ENCODE measurements at regions not wholly inside any gene's neighbourhood (a gene's known extent, or its start where the extent isn't known, plus 50 kb on each side); places are given as distances from the start of the nearest gene placed in this dataset.

DNA sequence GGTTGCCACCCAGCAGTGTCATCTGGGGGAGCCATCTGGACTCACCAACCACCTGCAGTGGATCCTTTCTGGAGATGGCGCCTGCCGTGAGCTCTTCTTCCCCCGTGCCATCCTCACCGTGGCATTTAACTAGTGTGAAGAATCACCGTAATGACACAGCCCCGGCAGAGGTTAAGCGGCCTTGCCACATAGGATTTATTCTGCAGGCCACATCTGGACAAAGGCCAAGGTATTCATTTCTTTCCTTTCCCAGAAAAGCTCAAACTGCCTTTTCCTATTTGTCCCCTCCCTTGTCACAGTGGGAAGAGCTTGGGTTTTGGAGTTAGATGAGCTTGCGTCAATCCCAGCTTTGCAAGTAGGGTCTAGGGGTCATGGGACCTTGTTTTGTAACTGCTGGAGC, 88.4 kb downstream of the PXDC1 start:
- Histone ChIP-seq H3K9me3 (ENCODE audit: control insufficient read depth in 1 of 2, insufficient read depth in 1 of 2, low read length in 2 of 2) (no peaks in the 10 kb centered on the region), H3K27ac (ENCODE audit: low read depth in 1 of 2, low read length in 2 of 2) (no peak overlapping the region), H3K4me3 (ENCODE audit: low read length) (no peak overlapping the region), H3K27me3 (ENCODE audit: control insufficient read depth in 1 of 2, insufficient read depth in 2 of 2, low read length in 2 of 2) (no peaks in the 10 kb centered on the region), H3K4me1 (ENCODE audit: insufficient read depth, low read length) (no peaks in the 10 kb centered on the region), H3K36me3 (ENCODE audit: insufficient read depth, low read length) (no peaks in the 10 kb centered on the region)
- Mint-ChIP-seq H3K4me1 (ENCODE audit: low read depth) (no peaks in the 10 kb centered on the region), H3K36me3 (ENCODE audit: low read depth) (no peaks in the 10 kb centered on the region), H3K27ac (no peak overlapping the region), H3K4me3 (no peak overlapping the region), H3K9me3 (peaks cover 2% of the 10 kb centered on the region), H3K27me3 (peaks cover 15% of the 10 kb centered on the region)
- TF ChIP-seq, protein P1, sequence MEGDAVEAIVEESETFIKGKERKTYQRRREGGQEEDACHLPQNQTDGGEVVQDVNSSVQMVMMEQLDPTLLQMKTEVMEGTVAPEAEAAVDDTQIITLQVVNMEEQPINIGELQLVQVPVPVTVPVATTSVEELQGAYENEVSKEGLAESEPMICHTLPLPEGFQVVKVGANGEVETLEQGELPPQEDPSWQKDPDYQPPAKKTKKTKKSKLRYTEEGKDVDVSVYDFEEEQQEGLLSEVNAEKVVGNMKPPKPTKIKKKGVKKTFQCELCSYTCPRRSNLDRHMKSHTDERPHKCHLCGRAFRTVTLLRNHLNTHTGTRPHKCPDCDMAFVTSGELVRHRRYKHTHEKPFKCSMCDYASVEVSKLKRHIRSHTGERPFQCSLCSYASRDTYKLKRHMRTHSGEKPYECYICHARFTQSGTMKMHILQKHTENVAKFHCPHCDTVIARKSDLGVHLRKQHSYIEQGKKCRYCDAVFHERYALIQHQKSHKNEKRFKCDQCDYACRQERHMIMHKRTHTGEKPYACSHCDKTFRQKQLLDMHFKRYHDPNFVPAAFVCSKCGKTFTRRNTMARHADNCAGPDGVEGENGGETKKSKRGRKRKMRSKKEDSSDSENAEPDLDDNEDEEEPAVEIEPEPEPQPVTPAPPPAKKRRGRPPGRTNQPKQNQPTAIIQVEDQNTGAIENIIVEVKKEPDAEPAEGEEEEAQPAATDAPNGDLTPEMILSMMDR (IDR thresholded peaks at IDR 0.05), result no peak
- CTCF ChIA-PET, result no interaction called here
- DNase-seq (no peak), ATAC-seq (ENCODE audit: poor library complexity) (no peak)
- POLR2A ChIA-PET, result no interaction called here
- intact Hi-C loops (cut with DNase I, micrococcal nuclease), result no loop called here

DNA sequence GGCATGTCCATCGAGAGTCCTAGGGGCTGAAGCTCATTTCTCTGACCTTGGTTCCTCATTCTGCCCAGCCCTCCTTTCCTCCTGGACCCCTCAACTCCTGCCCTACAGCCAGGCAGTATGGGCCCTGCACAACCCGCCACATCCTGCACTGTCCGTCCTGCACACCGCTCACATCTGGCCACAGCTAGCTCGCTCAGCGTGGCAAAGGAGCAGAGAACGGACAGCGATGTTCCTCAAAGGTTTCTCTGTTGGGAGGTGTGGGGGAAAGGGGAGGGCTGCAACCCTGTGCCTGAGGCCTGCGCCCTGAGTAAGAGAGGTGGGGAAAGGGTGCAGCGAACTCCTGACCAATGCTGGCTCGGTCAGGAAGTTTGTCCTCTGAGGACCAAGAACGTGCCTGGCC, 90.1 kb downstream of the PXDC1 start:
- Mint-ChIP-seq H3K4me3 (no peak overlapping the region), H3K4me1 (ENCODE audit: low read depth) (no peaks in the 10 kb centered on the region), H3K9me3 (no peaks in the 10 kb centered on the region), H3K36me3 (ENCODE audit: low read depth) (no peaks in the 10 kb centered on the region), H3K27ac (no peak overlapping the region), H3K27me3 (peaks cover 21% of the 10 kb centered on the region)
- intact Hi-C loops (cut with DNase I, micrococcal nuclease), result no loop called here
- DNase-seq (no peak), ATAC-seq (ENCODE audit: poor library complexity) (no peak)
- ChIA-PET POLR2A (no interaction called here), CTCF (no interaction called here)
- Histone ChIP-seq H3K4me1 (ENCODE audit: insufficient read depth, low read length) (no peaks in the 10 kb centered on the region), H3K36me3 (ENCODE audit: insufficient read depth, low read length) (no peaks in the 10 kb centered on the region), H3K4me3 (ENCODE audit: low read length) (no peak overlapping the region), H3K9me3 (ENCODE audit: control insufficient read depth in 1 of 2, insufficient read depth in 1 of 2, low read length in 2 of 2) (no peaks in the 10 kb centered on the region), H3K27ac (ENCODE audit: low read depth in 1 of 2, low read length in 2 of 2) (no peak overlapping the region), H3K27me3 (ENCODE audit: control insufficient read depth in 1 of 2, insufficient read depth in 2 of 2, low read length in 2 of 2) (no peaks in the 10 kb centered on the region)
- TF ChIP-seq, protein P1 (IDR thresholded peaks at IDR 0.05), result no peak

DNA sequence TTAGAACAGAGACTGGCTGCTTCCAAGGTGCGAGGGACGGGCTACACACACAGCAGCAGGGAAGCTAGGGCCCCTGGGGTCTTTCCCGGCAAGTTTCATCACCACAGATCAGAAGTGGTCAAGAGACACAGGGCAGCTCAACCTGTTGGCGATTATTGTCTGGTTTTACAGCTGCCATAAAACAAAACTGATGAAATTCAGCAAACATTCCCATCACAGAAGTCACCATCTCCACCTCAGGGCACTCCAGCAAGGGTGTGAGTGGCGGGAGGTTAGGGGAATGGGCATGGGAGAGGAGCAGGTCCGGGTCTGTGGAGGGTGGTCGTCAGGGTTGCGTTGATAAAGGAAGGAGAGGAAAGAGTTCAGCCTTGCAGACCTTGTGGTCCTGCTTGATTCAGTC, 91.0 kb downstream of the PXDC1 start:
- ATAC-seq (ENCODE audit: poor library complexity) (no peak), DNase-seq (no peak)
- H3K27me3 Mint-ChIP-seq, result peaks cover 24% of the 10 kb centered on the region
- H3K4me3 ChIP-seq (ENCODE audit: low read length), result no peak overlapping the region
- intact Hi-C loops (cut with DNase I, micrococcal nuclease), result no loop called here
- TF ChIP-seq, protein P1 (IDR thresholded peaks at IDR 0.05), result no peak
- H3K27ac Mint-ChIP-seq, result no peak overlapping the region
- POLR2A ChIA-PET, result no interaction called here
- H3K4me1 ChIP-seq (ENCODE audit: insufficient read depth, low read length), result no peaks in the 10 kb centered on the region
- no peaks in the 10 kb centered on the region for H3K9me3 Mint-ChIP-seq
- H3K27ac ChIP-seq (ENCODE audit: low read depth in 1 of 2, low read length in 2 of 2), result no peak overlapping the region
- H3K4me3 Mint-ChIP-seq, result no peak overlapping the region
- no peaks in the 10 kb centered on the region for H3K4me1 Mint-ChIP-seq (ENCODE audit: low read depth)
- no peaks in the 10 kb centered on the region for H3K36me3 Mint-ChIP-seq (ENCODE audit: low read depth)
- no peaks in the 10 kb centered on the region for H3K27me3 ChIP-seq (ENCODE audit: control insufficient read depth in 1 of 2, insufficient read depth in 2 of 2, low read length in 2 of 2)
- H3K9me3 ChIP-seq (ENCODE audit: control insufficient read depth in 1 of 2, insufficient read depth in 1 of 2, low read length in 2 of 2), result no peaks in the 10 kb centered on the region
- CTCF ChIA-PET, result interaction anchor here (0.5 kb wide), 1 partner anchor 90 kb away, joined by 3 read pairs; no protein-coding TSS in a partner anchor
- H3K36me3 ChIP-seq (ENCODE audit: insufficient read depth, low read length), result no peaks in the 10 kb centered on the region
